Thyroid gland (tissue), 4 donors: ENCODE measurements at regions not wholly inside any gene's neighbourhood (a gene's known extent, or its start where the extent isn't known, plus 50 kb on each side); places are given as distances from the start of the nearest gene placed in this dataset.

Experiments
- DNase-seq, 2 donors: peaks; one replicate each; pipeline ENCODE4 v3.0.0-alpha.2; 2019
- H3K27ac ChIP-seq, 3 donors: fragments of 200-600 bp; sonication (generic); 1 replicate in 2 of 3; 2 replicates in 1 of 3; pipeline ENCODE4 v1.5.1; 2016 to 2019; ENCODE audit warnings: mild to moderate bottlenecking in 1 of 3, moderate library complexity in 1 of 3
- H3K27me3 ChIP-seq: fragments of 200-600 bp; sonication (generic); one replicate; pipeline ENCODE4 v1.5.1; 2019
- H3K36me3 ChIP-seq, 2 donors: fragments of 200-600 bp; sonication (generic); one replicate each; pipeline ENCODE4 v1.5.1; 2016 to 2019
- H3K4me1 ChIP-seq, 2 donors: fragments of 200-600 bp; sonication (generic); one replicate each; pipeline ENCODE4 v1.5.1; 2017 to 2019
- H3K4me3 ChIP-seq, 3 donors: fragments of 200-600 bp; sonication (generic); replicated peaks in 1 of 3; 1 replicate in 2 of 3; 2 replicates in 1 of 3; pipeline ENCODE4 v1.5.1; 2016; ENCODE audit warnings: mild to moderate bottlenecking in 1 of 3
- H3K9me3 ChIP-seq: fragments of 200-600 bp; sonication (generic); one replicate; pipeline ENCODE4 v1.5.1; 2017
- CTCF ChIP-seq, 6 experiments: fragments of 200-600 bp in 3 of 6; fragments of 450-650 bp in 3 of 6; sonication (generic) in 3 of 6; IDR thresholded peaks; one replicate each; pipeline ENCODE4 v1.5.1; 2016 to 2019; ENCODE audit warnings: antibody characterized with exemption in 6 of 6, mild to moderate bottlenecking in 2 of 6, inconsistent platforms in 1 of 6, moderate library complexity in 1 of 6
- POLR2A ChIP-seq, 2 donors: fragments of 450-650 bp; IDR thresholded peaks; one replicate each; pipeline ENCODE4 v1.6.1; 2017; ENCODE audit warnings: antibody characterized with exemption in 2 of 2, mild to moderate bottlenecking in 2 of 2, moderate library complexity in 1 of 2
- WGBS, 2 donors: methylation state at CpG; one replicate each; pipeline ENCODE4 v1.1.5; 2017; 5-methylcytosine and 5-hydroxymethylcytosine counted together
- intact Hi-C: fragments of 100-400 bp; cut with DNase I; formaldehyde crosslinking; loops from one replicate; pipeline ENCODE4 v1.15.1; 2023

DNA sequence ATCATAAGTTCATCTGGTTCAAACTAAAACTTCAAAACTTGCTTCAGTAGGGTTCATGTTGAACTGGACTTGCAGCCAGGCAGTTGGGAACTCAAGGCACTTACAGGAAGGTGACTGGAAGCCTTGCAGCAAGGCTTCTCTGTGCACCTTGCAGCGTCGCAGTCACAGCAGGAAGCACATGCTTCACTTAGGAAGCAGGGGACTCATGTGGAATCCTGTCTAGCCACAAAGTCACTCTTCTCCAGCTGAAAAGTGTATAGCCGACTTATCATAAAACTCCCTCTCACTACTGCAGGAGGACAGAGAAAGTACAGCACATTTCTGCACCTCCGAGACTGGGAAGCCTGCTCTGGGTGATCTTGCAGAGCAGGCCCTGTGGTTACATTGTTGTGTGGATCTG is 114.0 kb upstream of the PRB2 start:
- H3K27me3 ChIP-seq = no peaks in the 10 kb centered on the region
- H3K4me3 ChIP-seq = no peak overlapping the region
- no peak overlapping the region for H3K27ac ChIP-seq
- H3K9me3 ChIP-seq = no peaks in the 10 kb centered on the region
- WGBS, 2 donors = 54 to 84% methylated on average over 4 of the region's 4 CpGs
- H3K36me3 ChIP-seq = no peaks in the 10 kb centered on the region
- TF ChIP-seq CTCF (IDR thresholded peaks at IDR 0.05) = no peak
- no peak for TF ChIP-seq POLR2A (IDR thresholded peaks at IDR 0.05)
- intact Hi-C loops = no loop called here
- DNase-seq = no peak
- H3K4me1 ChIP-seq = peaks cover 7 to 8% of the 10 kb centered on the region in 2 donors

DNA sequence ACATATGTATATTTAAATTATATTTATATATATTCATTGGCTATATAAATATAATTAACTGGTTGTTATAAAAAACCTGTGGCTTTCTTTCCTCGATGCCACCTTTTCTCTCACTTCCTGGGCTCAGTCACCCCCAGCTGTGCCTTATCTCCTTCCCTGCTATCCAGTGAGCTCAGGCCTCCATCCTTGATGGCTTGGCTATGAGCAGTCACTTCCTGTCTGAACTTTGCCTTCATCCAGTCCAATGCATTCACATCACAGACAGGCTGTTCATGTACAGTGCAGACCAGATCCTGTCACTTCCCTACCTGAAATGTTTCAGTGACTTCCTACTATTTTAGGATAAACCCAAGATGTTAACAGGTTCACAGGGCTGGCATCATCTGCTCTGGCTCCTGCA is 115.3 kb upstream of the PRB2 start:
- H3K4me3 ChIP-seq = no peak overlapping the region
- no peak for TF ChIP-seq CTCF (IDR thresholded peaks at IDR 0.05)
- TF ChIP-seq POLR2A (IDR thresholded peaks at IDR 0.05) = no peak
- H3K4me1 ChIP-seq = peaks cover 7 to 8% of the 10 kb centered on the region in 2 donors
- H3K27ac ChIP-seq = no peak overlapping the region
- H3K36me3 ChIP-seq = no peaks in the 10 kb centered on the region
- H3K9me3 ChIP-seq = no peaks in the 10 kb centered on the region
- no peaks in the 10 kb centered on the region for H3K27me3 ChIP-seq
- WGBS, 2 donors = 75 to 76% methylated on average over 1 of the region's 1 CpG
- intact Hi-C loops = no loop called here
- DNase-seq = no peak

DNA sequence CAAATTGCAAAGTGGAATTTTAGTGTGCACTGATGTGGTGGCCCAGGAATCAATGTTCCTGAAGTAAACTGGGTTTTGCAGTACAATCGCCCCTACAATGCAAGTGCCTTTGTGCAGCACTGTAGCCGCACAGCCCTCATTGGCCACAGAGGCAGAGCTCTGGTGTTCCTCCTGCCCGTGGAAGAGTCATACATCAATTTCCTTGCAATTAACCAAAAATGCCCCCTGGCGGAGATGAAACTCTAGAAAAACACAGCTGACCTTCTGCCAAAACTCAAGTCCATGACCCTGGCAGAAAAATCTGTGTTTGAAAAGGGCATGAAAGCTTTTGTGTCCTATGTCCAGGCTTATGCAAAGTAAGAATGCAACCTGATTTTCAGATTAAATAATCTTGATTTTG is 117.9 kb upstream of the PRB2 start:
- H3K4me3 ChIP-seq = no peak overlapping the region
- H3K4me1 ChIP-seq = no peaks in the 10 kb centered on the region
- no peak overlapping the region for H3K27ac ChIP-seq
- TF ChIP-seq POLR2A (IDR thresholded peaks at IDR 0.05) (no peak), CTCF (IDR thresholded peaks at IDR 0.05) (no peak)
- DNase-seq = no peak
- WGBS, 2 donors = 55 to 61% methylated on average over 4 of the region's 4 CpGs
- intact Hi-C loops = no loop called here
- no peaks in the 10 kb centered on the region for H3K36me3 ChIP-seq
- no peaks in the 10 kb centered on the region for H3K9me3 ChIP-seq
- H3K27me3 ChIP-seq = no peaks in the 10 kb centered on the region

- no peaks in the 10 kb centered on the region for H3K36me3 ChIP-seq
- TF ChIP-seq POLR2A (IDR thresholded peaks at IDR 0.05) (no peak), CTCF (IDR thresholded peaks at IDR 0.05) (no peak)
- DNase-seq = no peak
- H3K27me3 ChIP-seq = no peaks in the 10 kb centered on the region
- WGBS, 2 donors = 89% methylated on average over 6 of the region's 6 CpGs
- H3K4me3 ChIP-seq = no peak overlapping the region
- intact Hi-C loops = no loop called here
- H3K4me1 ChIP-seq = no peaks in the 10 kb centered on the region
- H3K9me3 ChIP-seq = no peaks in the 10 kb centered on the region
- H3K27ac ChIP-seq = no peak overlapping the region
These were observed 121.7 kb upstream of the PRB2 start for GRCh38 chr12:11517080-11517479.

- intact Hi-C loops = no loop called here
- TF ChIP-seq CTCF (IDR thresholded peaks at IDR 0.05) (no peak), POLR2A (IDR thresholded peaks at IDR 0.05) (no peak)
- no peaks in the 10 kb centered on the region for H3K27me3 ChIP-seq
These were observed 125.0 kb upstream of the ETV6 start for GRCh38 chr12:11524446-11524845.

More at GRCh38 chr12:11524446-11524845, 125.0 kb upstream of the ETV6 start:
- H3K4me3 ChIP-seq = no peak overlapping the region
- no peaks in the 10 kb centered on the region for H3K4me1 ChIP-seq
- H3K36me3 ChIP-seq = no peaks in the 10 kb centered on the region
- H3K27ac ChIP-seq = no peak overlapping the region
- DNase-seq = no peak
- H3K9me3 ChIP-seq = no peaks in the 10 kb centered on the region
- WGBS, 2 donors = 75 to 78% methylated on average over 1 of the region's 1 CpG
